ENCODE measurements at regions not wholly inside any gene's neighbourhood (a gene's known extent, or its start where the extent isn't known, plus 50 kb on each side); places are given as distances from the start of the nearest gene placed in this dataset.

DNA sequence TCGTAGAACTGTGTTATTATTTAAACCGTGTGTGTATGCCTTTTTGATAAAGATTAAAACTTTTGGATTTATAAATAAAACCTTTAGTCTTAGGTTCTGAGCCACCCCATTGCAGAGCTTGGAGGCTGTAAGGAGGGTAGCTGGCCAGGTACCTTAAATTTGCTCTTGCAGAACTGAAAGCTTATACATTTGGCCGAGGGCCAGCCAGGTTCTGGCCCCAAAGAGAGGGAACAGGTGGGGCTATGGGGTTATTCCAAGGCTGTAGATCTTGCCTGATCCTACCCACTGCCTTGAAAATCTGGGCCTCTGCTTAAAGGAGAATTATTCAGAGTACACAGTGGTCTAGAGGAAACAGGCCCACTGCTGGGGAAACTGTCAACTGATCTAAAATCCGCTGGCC, 59.6 kb downstream of the CAMK2N1 start:
- Histone ChIP-seq H3K27me3 (no peaks in the 10 kb centered on the region), H3K4me1 (no peaks in the 10 kb centered on the region), H3K9me3 (peaks cover 0 to 37% of the 10 kb centered on the region in 2 donors), H3K36me3 (no peaks in the 10 kb centered on the region), H3K4me3 (no peak overlapping the region), H3K27ac (no peak overlapping the region)
- DNase-seq (ENCODE audit: low spot score) = no peak
- TF ChIP-seq, protein P1, sequence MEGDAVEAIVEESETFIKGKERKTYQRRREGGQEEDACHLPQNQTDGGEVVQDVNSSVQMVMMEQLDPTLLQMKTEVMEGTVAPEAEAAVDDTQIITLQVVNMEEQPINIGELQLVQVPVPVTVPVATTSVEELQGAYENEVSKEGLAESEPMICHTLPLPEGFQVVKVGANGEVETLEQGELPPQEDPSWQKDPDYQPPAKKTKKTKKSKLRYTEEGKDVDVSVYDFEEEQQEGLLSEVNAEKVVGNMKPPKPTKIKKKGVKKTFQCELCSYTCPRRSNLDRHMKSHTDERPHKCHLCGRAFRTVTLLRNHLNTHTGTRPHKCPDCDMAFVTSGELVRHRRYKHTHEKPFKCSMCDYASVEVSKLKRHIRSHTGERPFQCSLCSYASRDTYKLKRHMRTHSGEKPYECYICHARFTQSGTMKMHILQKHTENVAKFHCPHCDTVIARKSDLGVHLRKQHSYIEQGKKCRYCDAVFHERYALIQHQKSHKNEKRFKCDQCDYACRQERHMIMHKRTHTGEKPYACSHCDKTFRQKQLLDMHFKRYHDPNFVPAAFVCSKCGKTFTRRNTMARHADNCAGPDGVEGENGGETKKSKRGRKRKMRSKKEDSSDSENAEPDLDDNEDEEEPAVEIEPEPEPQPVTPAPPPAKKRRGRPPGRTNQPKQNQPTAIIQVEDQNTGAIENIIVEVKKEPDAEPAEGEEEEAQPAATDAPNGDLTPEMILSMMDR (IDR thresholded peaks at IDR 0.05) = no peak

DNA sequence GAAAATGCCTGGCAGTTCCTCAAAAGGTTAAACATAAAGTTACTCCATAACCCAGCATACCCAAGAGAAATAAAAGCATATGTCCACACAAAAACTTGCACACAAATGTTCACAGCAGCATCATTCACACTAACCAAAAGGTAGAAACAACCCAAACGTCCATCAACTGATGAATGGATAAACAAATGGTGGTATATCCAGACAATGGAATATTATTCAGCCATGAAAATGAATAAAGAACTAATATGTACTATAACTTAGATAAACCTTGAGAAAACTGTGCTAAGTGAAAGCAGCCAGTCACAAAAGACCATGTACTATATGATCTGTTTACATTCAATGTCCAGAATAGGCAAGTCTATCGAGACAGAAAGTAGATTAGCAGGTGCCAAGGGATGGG, 60.4 kb downstream of the CAMK2N1 start:
- TF ChIP-seq, protein P1 (IDR thresholded peaks at IDR 0.05) = no peak
- H3K36me3 ChIP-seq = no peaks in the 10 kb centered on the region
- H3K27me3 ChIP-seq = no peaks in the 10 kb centered on the region
- H3K27ac ChIP-seq = no peak overlapping the region
- DNase-seq (ENCODE audit: low spot score) = no peak
- H3K9me3 ChIP-seq = peaks cover 0 to 41% of the 10 kb centered on the region in 2 donors
- H3K4me3 ChIP-seq = no peak overlapping the region
- no peaks in the 10 kb centered on the region for H3K4me1 ChIP-seq

DNA sequence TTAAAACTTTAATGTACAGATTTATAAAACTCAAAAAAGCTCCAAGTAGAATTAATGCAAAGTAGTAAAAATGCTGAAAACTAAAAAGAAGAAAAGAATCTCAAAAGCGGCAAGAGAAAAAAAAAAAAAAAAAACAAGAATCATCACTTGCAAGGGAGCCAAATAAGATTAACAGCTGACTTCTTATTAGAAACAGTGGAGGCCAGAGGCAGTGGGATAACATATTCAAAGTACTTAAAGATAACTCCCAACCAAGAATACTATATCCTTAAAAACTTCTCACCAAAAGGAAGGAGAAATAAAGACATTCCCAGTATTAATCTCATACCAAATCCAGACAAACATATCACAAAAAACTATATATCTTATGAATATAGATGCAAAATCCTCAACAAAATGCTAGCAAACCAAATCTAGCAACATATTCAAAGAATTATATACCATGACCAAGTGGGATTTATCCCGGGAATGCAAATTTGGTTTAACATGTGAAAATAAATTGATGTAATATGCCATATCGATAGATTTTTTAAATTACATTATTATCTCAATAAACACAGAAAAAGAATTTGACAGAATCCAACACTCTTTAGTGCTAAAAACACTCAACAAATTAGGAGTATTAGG, 62.7 kb downstream of the CAMK2N1 start:
- no peaks in the 10 kb centered on the region for H3K36me3 ChIP-seq
- no peaks in the 10 kb centered on the region for H3K27me3 ChIP-seq
- H3K4me1 ChIP-seq = no peaks in the 10 kb centered on the region
- H3K9me3 ChIP-seq = peaks cover 0 to 41% of the 10 kb centered on the region in 2 donors
- no peak overlapping the region for H3K4me3 ChIP-seq
- no peak for DNase-seq (ENCODE audit: low spot score)
- TF ChIP-seq, protein P1 (IDR thresholded peaks at IDR 0.05) = no peak
- H3K27ac ChIP-seq = no peak overlapping the region

DNA sequence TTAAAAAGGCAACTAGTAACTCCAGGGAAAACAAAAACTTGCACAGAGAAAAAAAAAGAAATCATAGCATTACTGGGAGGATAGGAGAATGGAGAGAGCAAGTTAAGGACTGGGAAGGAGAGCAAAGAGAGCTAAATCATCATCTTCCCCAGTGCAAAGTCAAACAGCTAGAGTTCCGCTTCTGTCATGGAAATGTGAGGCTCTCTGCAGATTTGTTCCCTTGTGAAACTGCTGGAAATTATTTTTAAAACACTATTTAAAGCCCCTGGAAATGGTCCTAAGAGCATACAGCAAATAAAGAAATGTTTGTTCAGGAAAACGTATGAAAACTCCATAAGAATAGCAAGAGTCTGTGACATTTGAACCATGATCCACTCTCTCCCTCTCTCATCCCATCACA, 64.6 kb downstream of the CAMK2N1 start:
- Histone ChIP-seq H3K27ac (no peak overlapping the region), H3K27me3 (no peaks in the 10 kb centered on the region), H3K4me1 (no peaks in the 10 kb centered on the region), H3K36me3 (no peaks in the 10 kb centered on the region), H3K9me3 (peaks cover 0 to 41% of the 10 kb centered on the region in 2 donors), H3K4me3 (no peak overlapping the region)
- no peak for DNase-seq (ENCODE audit: low spot score)
- TF ChIP-seq, protein P1 (IDR thresholded peaks at IDR 0.05) = no peak

DNA sequence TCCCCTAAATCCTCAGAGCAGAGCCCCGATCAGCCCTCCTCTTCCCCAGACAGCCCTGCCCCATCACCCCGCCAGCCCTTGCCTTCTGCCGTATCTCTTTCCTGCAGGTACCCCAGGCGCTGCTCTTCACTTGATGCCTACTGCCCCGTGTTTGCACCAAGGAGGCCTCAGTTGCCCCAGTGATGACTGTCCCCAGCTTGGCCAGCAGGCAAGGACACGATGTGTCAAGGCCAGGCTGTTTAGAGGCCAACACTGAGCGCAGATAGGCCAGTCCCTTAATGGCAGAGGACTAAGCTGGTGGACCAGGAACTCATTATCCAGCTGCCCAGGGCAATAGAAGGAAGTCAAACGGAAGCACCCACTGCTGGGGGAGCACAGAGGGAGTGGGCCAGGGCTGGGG, 68.4 kb downstream of the CAMK2N1 start:
- TF ChIP-seq, protein P1 (IDR thresholded peaks at IDR 0.05) = no peak
- peaks cover 0 to 11% of the 10 kb centered on the region in 2 donors for H3K9me3 ChIP-seq
- H3K27me3 ChIP-seq = no peaks in the 10 kb centered on the region
- no peak for DNase-seq (ENCODE audit: low spot score)
- no peak overlapping the region for H3K4me3 ChIP-seq
- H3K27ac ChIP-seq = no peak overlapping the region
- H3K4me1 ChIP-seq = no peaks in the 10 kb centered on the region
- no peaks in the 10 kb centered on the region for H3K36me3 ChIP-seq

DNA sequence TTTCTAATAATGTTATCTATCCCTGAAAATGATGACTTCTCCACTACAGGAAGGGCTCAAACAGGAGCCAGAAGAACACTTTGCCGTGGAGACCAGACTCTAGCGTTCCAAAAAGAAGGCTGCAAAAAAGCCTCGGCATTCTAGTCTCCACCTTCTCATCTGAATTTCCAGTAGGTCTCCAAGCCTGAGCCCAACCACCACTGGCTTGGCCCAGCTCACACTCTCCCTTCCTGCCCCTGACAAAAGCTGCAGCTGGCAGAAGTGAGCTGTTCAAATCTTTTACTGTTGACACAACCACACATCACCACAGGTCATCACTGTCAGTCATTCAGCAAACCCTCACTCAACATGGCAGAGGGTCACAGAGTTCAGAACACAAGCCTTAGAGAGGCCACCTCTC, 69.3 kb downstream of the CAMK2N1 start:
- H3K36me3 ChIP-seq = no peaks in the 10 kb centered on the region
- H3K4me3 ChIP-seq = no peak overlapping the region
- TF ChIP-seq, protein P1 (IDR thresholded peaks at IDR 0.05) = no peak
- no peak overlapping the region for H3K27ac ChIP-seq
- H3K4me1 ChIP-seq = no peaks in the 10 kb centered on the region
- no peak for DNase-seq (ENCODE audit: low spot score)
- peaks cover 0 to 4% of the 10 kb centered on the region in 2 donors for H3K9me3 ChIP-seq
- H3K27me3 ChIP-seq = no peaks in the 10 kb centered on the region

Data from right atrium auricular region (tissue), 2 donors.